CD1c-positive myeloid dendritic cell (primary cell): ENCODE measurements at regions not wholly inside any gene's neighbourhood (a gene's known extent, or its start where the extent isn't known, plus 50 kb on each side); places are given as distances from the start of the nearest gene placed in this dataset.
"Not testable (repeated sequence)": the region's sequence is repeated elsewhere in the genome, so short reads cannot be mapped to it uniquely, and the experiment has no call there.

Experiments
- DNase-seq: peaks from one replicate; pipeline ENCODE4 v3.0.0-alpha.2; 2016; ENCODE audit errors: extremely low spot score

- DNase-seq = no peak
These were observed 156.4 kb downstream of the OSR1 start for GRCh38 chr2:19201911-19202462.

GRCh38 chr2:19198381-19198780 lies 160.0 kb downstream of the OSR1 start:
- DNase-seq = no peak

- no peak for DNase-seq
These were observed 162.8 kb downstream of the OSR1 start for GRCh38 chr2:19195661-19196060.

GRCh38 chr2:19189391-19189790 lies 169.0 kb downstream of the OSR1 start:
- DNase-seq = no peak

- DNase-seq = no peak
These were observed 171.0 kb downstream of the OSR1 start for GRCh38 chr2:19187323-19188020.

GRCh38 chr2:19185086-19185485 lies 173.3 kb downstream of the OSR1 start:
- DNase-seq = no peak

- DNase-seq = no peak
These were observed 180.2 kb downstream of the OSR1 start for GRCh38 chr2:19178175-19178574.

GRCh38 chr2:19176977-19177376 lies 181.4 kb downstream of the OSR1 start:
- no peak for DNase-seq

GRCh38 chr2:19176172-19176852 lies 182.1 kb downstream of the OSR1 start:
- no peak for DNase-seq

- DNase-seq = no peak
These were observed 184.2 kb downstream of the OSR1 start for GRCh38 chr2:19174176-19174575.

GRCh38 chr2:19171409-19171808 lies 187.0 kb downstream of the OSR1 start:
- no peak for DNase-seq

GRCh38 chr2:19169134-19169768 lies 189.2 kb downstream of the OSR1 start:
- no peak for DNase-seq

GRCh38 chr2:19164099-19164498 lies 194.3 kb downstream of the OSR1 start:
- not testable (repeated sequence) for DNase-seq

- no peak for DNase-seq
These were observed 199.5 kb downstream of the OSR1 start for GRCh38 chr2:19158896-19159295.

GRCh38 chr2:19158211-19158610 lies 200.2 kb downstream of the OSR1 start:
- no peak for DNase-seq

- no peak for DNase-seq
These were observed 201.8 kb downstream of the OSR1 start for GRCh38 chr2:19156646-19157045.

- no peak for DNase-seq
These were observed 207.7 kb downstream of the OSR1 start for GRCh38 chr2:19150726-19151125.

GRCh38 chr2:19146867-19147266 lies 211.6 kb downstream of the OSR1 start:
- no peak for DNase-seq

- DNase-seq = no peak
These were observed 217.0 kb downstream of the OSR1 start for GRCh38 chr2:19141234-19142004.

GRCh38 chr2:19140463-19141208 lies 217.8 kb downstream of the OSR1 start:
- DNase-seq = no peak

- no peak for DNase-seq
These were observed 219.0 kb downstream of the OSR1 start for GRCh38 chr2:19139386-19139785.
